ENCODE measurements at regions not wholly inside any gene's neighbourhood (a gene's known extent, or its start where the extent isn't known, plus 50 kb on each side); places are given as distances from the start of the nearest gene placed in this dataset.

- TF ChIP-seq CTCF (IDR thresholded peaks at IDR 0.05) (no peak), POLR2A (IDR thresholded peaks at IDR 0.05; ENCODE audit: low read depth) (no peak), POLR2AphosphoS5 (IDR thresholded peaks at IDR 0.05) (no peak)
These were observed 216.9 kb downstream of the C9orf50 start for GRCh38 chr9:129403779-129404620.

All from esophagus muscularis mucosa (tissue), 3 donors.